HEK293 (cell line): ENCODE measurements at regions not wholly inside any gene's neighbourhood (a gene's known extent, or its start where the extent isn't known, plus 50 kb on each side); places are given as distances from the start of the nearest gene placed in this dataset.

Experiments used
- CTCF ChIP-seq: fragments of 450-650 bp; formaldehyde crosslinking; IDR thresholded peaks from 2 replicates; pipeline ENCODE4 v1.5.1; 2016; ENCODE audit warnings: missing biosample characterization, missing genetic modification characterization
- KLF8 ChIP-seq: fragments of 450-650 bp; formaldehyde crosslinking; IDR thresholded peaks from 2 replicates; pipeline ENCODE4 v1.5.1; 2016; ENCODE audit warnings: missing biosample characterization, missing genetic modification characterization
- SP2 ChIP-seq: fragments of 450-650 bp; formaldehyde crosslinking; IDR thresholded peaks from 2 replicates; pipeline ENCODE4 v1.5.1; 2016; ENCODE audit warnings: missing biosample characterization, missing genetic modification characterization
- SP7 ChIP-seq: fragments of 450-650 bp; formaldehyde crosslinking; IDR thresholded peaks from 2 replicates; pipeline ENCODE4 v1.5.1; 2016; ENCODE audit warnings: missing biosample characterization, missing genetic modification characterization
- TRIM28 ChIP-seq: IDR thresholded peaks from 2 replicates; pipeline ENCODE4 v1.6.1; 2011; ENCODE audit warnings: low read length, control low read depth, borderline replicate concordance
- ZNF10 ChIP-seq: fragments of 450-650 bp; formaldehyde crosslinking; IDR thresholded peaks from 2 replicates; pipeline ENCODE4 v1.5.1; 2017; ENCODE audit warnings: missing biosample characterization, missing genetic modification characterization
- ZNF292 ChIP-seq: fragments of 450-650 bp; formaldehyde crosslinking; IDR thresholded peaks from 2 replicates; pipeline ENCODE4 v1.5.1; 2016; ENCODE audit warnings: low read depth, missing biosample characterization, missing genetic modification characterization, borderline replicate concordance
- ZNF449 ChIP-seq: fragments of 450-650 bp; formaldehyde crosslinking; IDR thresholded peaks from 2 replicates; pipeline ENCODE4 v1.5.1; 2017; ENCODE audit warnings: missing biosample characterization, mild to moderate bottlenecking, missing genetic modification characterization, moderate library complexity
- ZNF473 ChIP-seq: fragments of 450-650 bp; formaldehyde crosslinking; IDR thresholded peaks from 2 replicates; pipeline ENCODE4 v1.5.1; 2017; ENCODE audit warnings: missing biosample characterization, missing genetic modification characterization
- ZNF639 ChIP-seq: fragments of 450-650 bp; formaldehyde crosslinking; IDR thresholded peaks from 2 replicates; pipeline ENCODE4 v1.5.1; 2016; ENCODE audit warnings: missing biosample characterization, missing genetic modification characterization

GRCh38 chr20:22354647-22355046 is 229.7 kb downstream of the FOXA2 start:
- TF ChIP-seq CTCF (tag by site-specific recombination) (no peak), SP2 (tag by site-specific recombination) (no peak), TRIM28 (no peak), ZNF292 (no peak), ZNF473 (tag by site-specific recombination) (no peak), ZNF10 (tag by site-specific recombination) (no peak), ZNF639 (tag by site-specific recombination) (no peak), KLF8 (tag by site-specific recombination) (no peak), SP7 (no peak), ZNF449 (tag by site-specific recombination) (no peak)
